HG03108 (cell line): ENCODE measurements at regions not wholly inside any gene's neighbourhood (a gene's known extent, or its start where the extent isn't known, plus 50 kb on each side); places are given as distances from the start of the nearest gene placed in this dataset.

Experiments used
- ATAC-seq: cut with Tn5 transposase; IDR thresholded peaks from one replicate; pipeline ENCODE4 v1.9.1; 2021; ENCODE audit warnings: moderate library complexity; ENCODE audit not compliant: unreplicated experiment

GRCh38 chr14:98163873-98164272, 1108.1 kb downstream of the BCL11B start:
- no peak for ATAC-seq

GRCh38 chr14:98165976-98166375, 1106.0 kb downstream of the BCL11B start:
- no peak for ATAC-seq

DNA sequence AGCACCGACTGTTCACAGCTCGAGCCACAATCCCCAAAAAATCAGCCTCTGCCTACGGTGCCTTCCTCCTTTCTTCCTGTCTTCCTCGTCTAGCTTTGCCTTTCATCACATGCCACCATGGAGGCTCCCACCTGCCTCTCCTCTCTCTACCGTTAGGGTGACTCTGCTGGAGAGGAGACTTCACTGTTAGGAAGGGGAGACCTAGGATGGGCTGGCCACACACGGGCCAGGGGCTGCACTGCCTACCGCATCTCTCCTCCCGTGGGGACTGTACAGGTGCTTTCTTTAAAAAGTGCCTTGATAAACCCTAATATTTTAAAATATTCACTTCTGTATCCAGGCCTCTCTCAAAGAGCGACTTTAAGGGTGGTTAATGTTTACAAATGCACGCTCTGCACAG, 1104.7 kb downstream of the BCL11B start:
- no peak for ATAC-seq

DNA sequence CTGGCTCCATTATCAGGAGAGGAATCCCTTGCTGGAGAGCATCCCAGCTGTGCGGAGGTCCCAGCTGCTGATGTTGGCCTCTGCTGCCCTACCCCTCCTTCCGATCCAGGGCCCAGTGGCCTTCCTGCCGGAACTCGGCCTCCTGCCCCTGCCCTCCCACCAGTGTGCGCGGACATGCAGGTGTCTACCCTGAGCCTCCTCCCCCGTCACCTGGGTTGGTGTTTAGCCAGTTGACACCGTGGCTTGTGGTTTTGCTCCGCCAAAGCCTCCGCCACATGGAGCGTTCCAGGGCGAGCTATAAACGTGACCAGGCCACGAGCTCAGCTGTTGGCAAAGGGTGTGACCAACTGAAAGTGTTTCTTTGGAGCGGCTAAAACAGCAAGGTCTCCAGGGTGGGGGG, 1104.3 kb downstream of the BCL11B start:
- no peak for ATAC-seq

GRCh38 chr14:98168211-98168985, 1103.6 kb downstream of the BCL11B start:
- ATAC-seq = no peak

GRCh38 chr14:98169170-98169587, 1102.8 kb downstream of the BCL11B start:
- no peak for ATAC-seq

DNA sequence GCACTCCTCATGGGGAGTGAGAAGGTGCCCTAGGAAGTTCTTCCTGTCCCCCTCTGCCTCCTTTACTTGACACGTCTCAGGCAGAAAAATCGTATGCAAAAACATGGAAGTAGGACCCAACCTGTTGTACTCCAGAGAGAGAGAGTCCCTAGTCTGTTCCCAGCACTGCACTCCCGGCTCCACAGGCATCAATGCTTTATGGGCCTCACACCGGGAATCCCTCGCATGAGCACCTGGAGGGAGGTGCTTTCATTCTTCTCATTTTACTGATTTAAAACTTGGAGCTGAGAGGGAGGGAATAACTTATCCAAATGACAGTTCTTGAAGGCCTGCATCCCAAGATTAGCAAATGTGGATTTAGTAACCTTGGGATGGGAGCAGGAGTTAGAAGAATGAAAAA, 1101.4 kb downstream of the BCL11B start:
- ATAC-seq = no peak

GRCh38 chr14:98171654-98172053, 1100.3 kb downstream of the BCL11B start:
- ATAC-seq = no peak

DNA sequence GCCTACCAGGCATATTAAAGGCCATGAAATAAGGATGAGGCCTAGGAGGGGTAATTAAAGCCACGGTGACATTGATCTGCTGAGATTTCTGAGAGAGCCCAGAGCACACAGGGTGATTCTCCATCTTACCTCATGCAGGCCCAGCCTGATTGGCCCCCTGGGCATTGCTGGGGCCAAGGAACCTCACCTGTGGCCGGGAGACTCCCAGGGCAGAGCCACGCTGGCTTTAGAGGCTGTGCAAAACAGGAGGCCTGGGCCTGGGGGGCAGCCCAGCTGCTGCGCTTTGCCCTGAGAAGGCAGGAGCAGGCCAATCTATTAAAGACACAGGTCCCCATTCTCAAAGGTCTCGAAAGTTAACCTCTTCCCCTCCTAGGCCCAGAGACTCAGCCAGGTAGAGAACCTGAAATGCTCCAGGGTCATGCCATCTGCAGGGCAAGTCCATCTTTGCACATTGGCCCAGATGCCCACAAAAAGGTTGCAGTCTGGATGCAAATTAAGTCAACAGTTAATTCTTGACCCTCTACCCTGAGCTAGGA, 1099.7 kb downstream of the BCL11B start:
- no peak for ATAC-seq

DNA sequence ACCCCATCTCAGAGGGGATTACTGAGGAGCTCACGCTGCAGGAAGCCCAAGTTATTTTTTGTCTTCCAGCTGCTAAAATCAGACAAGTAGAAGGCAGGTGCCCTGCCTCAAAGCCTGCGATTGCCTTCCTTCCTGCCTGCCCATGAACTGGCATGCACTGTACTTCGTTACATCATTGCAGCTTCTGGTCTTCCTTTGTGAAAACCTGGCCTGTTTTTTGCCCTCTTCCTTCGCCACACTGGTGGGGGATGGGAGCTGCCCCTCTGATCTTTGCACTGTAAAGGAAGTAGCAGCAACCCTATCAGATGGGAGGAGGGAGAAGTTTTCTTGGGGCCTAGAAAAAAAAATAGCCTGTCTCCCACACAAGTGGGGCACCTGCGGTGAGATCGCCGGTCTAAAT, 1098.7 kb downstream of the BCL11B start:
- ATAC-seq = no peak

GRCh38 chr14:98174041-98174440, 1098.0 kb downstream of the BCL11B start:
- ATAC-seq = no peak

GRCh38 chr14:98175436-98175835, 1096.6 kb downstream of the BCL11B start:
- no peak for ATAC-seq

DNA sequence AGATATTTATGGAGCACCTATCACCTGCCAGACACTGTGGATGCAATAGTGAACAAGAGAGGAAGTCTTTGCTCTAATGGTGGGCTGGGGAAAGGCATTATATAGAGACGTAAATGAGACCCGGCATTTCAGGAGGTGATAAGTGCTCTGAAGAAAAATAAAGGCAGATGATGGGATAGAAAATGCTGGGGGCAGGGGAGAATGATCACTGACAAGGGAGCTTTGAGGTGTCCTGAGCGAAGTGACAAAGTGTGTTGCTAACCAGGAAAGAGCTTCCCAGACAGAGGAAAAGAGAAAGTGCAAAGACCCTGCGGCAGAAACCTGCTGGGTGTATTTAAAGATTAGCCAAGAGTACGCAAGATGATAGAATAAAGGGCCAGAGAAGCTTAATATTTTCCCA, 1096.1 kb downstream of the BCL11B start:
- no peak for ATAC-seq

- no peak for ATAC-seq
These were observed 1095.1 kb downstream of the BCL11B start for GRCh38 chr14:98176892-98177291.

GRCh38 chr14:98177551-98177950, 1094.4 kb downstream of the BCL11B start:
- no peak for ATAC-seq

GRCh38 chr14:98181241-98181640, 1090.8 kb downstream of the BCL11B start:
- no peak for ATAC-seq

DNA sequence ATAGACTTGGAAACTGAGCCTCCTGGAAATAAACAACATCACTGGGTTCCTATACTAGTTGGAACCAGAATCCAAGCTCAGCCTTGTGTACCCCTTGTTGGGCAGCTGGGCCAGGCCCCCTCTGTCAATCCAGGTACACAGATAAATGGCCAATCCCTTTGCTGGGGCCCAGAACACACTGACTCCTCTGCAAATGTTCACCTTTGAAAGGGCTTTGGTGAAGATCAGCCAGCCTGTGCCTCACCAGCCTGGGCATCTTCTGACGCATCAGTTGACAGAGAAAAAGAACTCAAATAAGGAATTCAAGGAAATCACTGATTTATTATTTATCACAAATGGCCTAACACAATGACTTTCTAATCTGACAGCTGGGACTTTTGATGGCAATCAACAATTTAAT, 1090.2 kb downstream of the BCL11B start:
- no peak for ATAC-seq

DNA sequence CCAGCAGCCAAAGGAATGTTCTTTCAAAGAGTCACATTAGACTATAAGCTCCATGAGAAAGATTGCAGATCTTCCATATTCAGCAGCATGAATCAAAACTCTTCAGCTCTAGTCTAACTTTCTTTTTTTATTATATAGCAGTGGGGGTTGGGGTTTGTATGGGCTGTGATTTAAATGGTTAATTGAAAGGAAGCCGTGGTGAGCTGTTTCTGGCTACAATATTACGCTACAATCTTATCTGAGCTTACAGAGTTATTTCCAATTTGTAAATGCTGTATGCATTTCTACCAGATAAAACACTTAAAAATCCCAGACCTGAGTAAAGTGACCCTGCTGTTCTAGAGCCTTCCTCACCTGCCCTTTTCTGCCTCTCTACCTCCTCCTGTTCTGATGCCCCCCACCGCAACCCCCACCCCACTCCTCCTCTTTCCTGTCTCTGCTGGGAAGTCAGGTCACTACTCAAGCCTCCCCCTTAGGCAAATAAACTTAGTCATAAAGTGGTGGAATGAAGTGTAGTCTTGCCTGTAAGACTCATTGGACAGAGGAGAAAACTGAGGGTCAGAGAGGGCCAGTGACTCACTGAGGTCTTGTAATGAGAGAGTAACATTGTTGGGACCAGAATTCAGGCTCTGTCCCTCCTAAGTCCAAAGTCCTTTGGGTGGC, 1089.5 kb downstream of the BCL11B start:
- ATAC-seq = no peak

- no peak for ATAC-seq
These were observed 1088.4 kb downstream of the BCL11B start for GRCh38 chr14:98183556-98183955.

GRCh38 chr14:98184457-98184856, 1087.5 kb downstream of the BCL11B start:
- ATAC-seq = no peak

GRCh38 chr14:98185036-98185435, 1087.0 kb downstream of the BCL11B start:
- no peak for ATAC-seq

DNA sequence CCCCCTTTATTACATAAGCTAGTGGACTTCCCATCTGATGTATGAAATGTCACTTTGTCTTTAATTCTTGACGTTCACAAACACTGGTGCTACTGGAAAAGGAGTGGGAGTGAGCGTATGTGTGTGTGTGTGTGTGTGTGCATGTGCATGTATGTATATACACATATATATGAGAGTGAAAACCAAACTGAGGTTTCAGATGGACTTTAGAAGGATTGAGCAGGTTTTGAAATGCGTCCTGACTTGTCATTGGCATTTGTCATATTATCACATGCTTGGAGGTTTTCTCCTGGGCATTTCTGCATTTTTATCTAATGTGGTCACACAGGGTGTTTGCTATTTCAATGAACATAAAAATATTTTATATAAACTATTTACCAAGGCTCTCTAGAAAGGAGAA, 1085.9 kb downstream of the BCL11B start:
- no peak for ATAC-seq
